ENCODE measurements at regions not wholly inside any gene's neighbourhood (a gene's known extent, or its start where the extent isn't known, plus 50 kb on each side); places are given as distances from the start of the nearest gene placed in this dataset.
"Not testable (repeated sequence)": the region's sequence is repeated elsewhere in the genome, so short reads cannot be mapped to it uniquely, and the experiment has no call there.

- in situ Hi-C loops (cut with HindIII; ENCODE audit: low pct_unique_long_range_greater_than_20kb, low sequenced_read_pairs) = no loop called here
- no peak for DNase-seq (ENCODE audit: low read depth, low spot score)
Measured at GRCh38 chr13:111483621-111483987, 163.2 kb downstream of the TEX29 start.

GRCh38 chr13:111484141-111484925 lies 163.9 kb downstream of the TEX29 start:
- DNase-seq (ENCODE audit: low read depth, low spot score) = peak; percentile 11
- in situ Hi-C loops (cut with HindIII; ENCODE audit: low pct_unique_long_range_greater_than_20kb, low sequenced_read_pairs) = no loop called here

DNA sequence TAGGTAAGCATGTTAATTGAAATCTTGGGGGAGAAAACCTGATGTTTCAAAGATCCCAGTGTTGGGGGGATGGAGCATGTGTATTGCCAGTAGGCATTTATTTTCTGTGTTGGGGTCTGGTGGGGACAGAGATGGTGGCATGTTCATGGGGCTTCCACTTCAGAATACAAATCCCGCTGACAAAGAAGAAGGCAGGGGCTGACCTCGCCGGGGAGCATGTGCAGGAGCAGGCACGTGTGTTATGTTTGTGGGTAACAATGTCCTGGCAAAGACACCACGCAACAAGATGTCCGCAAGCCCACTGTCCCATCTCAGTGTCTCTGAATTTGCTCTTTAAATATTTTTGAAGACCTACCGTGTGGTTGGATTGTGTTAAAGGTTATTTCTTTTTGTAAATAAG lies 164.5 kb downstream of the TEX29 start:
- in situ Hi-C loops (cut with HindIII; ENCODE audit: low pct_unique_long_range_greater_than_20kb, low sequenced_read_pairs) = no loop called here

DNA sequence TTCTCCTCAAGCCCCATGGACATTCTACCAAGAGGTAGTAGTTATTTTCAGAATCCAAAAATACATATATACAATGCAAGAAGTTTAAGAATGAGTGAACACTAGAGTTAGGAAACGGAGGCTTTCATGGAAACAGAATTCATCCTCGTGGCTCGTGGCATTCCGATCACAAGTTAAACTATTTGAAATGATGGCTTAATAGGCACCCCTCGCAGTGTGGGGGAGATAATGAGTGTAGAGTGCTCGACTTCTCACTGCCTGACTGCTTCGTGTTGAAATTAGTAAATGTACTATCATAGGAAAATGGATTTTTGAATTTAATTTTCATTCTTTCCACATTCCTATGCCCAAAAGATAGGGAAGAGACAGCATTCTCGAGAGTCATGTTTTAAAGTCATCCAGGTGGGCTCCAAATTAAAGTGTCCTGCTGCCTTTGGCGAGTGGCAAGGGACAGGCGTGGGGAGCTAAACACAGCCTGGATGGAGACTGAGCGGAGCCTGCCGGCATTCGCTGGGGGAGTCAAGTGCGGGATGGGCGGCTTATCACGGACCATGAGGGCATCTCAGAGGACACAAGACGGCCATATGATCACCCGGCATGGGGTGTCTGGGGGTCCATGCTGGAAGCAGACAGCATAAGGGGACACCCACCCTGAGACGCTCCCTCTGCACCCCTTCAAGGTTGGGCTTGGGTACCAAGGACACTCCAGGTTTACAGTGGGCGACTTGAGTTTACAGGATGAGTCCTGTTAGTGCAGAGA lies 165.2 kb downstream of the TEX29 start:
- no peak for DNase-seq (ENCODE audit: low read depth, low spot score)
- in situ Hi-C loops (cut with HindIII; ENCODE audit: low pct_unique_long_range_greater_than_20kb, low sequenced_read_pairs) = no loop called here

More for the DNA sequence above, 164.5 kb downstream of the TEX29 start:
- no peak for DNase-seq (ENCODE audit: low read depth, low spot score)

GRCh38 chr13:111486331-111486730 lies 165.9 kb downstream of the TEX29 start:
- in situ Hi-C loops (cut with HindIII; ENCODE audit: low pct_unique_long_range_greater_than_20kb, low sequenced_read_pairs) = no loop called here
- no peak for DNase-seq (ENCODE audit: low read depth, low spot score)

DNA sequence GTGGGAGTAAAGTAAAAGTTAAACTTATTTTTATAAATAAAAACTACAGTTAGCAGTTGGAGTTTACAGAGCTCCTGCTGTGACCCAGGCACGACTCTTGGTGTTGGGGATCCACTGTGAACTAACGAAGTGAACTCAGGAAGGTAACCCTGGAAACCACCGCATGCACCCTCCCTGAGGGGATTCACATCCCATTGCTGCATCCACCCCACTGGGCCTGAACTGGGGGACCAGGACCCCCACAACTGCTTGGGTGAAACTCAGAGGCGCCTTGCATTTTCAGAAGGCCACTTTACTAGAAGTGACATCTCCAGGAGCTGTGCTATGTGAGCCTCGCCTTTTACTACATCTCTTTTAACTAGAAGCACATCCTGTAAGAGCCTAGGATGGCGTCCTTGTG lies 166.4 kb downstream of the TEX29 start:
- in situ Hi-C loops (cut with HindIII; ENCODE audit: low pct_unique_long_range_greater_than_20kb, low sequenced_read_pairs) = no loop called here
- DNase-seq (ENCODE audit: low read depth, low spot score) = no peak

DNA sequence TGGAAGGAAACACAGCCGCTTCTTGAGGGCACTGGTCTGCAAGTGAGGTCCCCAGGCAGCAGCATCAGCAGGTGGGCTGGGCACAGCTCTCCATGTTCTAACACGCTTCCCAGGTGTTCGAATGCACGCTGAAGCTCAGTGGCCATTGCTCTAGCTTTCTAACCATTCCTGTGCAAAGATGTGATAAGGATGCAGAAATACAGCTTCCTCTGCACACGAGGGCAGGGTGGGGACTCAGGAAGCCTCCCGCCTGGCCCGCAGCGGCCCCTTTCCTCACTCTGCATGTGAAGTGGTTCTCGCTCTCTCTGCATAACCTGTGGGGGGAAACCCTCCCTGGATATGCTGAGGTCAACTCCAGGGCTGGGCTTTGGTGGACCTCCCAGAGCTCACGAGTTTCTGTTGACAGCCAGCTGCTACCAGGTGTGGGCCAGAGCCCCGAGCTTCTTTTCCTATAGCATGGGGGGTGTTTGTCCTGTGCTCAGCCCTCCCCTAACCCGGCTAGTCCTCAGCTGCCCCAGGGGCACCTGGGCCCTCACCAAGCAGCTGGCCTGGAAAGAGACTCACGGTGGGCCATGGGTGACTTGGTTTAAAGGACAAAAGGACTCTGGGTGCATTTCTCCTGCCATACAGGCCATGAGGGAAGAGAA lies 168.2 kb downstream of the TEX29 start:
- in situ Hi-C loops (cut with HindIII; ENCODE audit: low pct_unique_long_range_greater_than_20kb, low sequenced_read_pairs) = no loop called here

DNA sequence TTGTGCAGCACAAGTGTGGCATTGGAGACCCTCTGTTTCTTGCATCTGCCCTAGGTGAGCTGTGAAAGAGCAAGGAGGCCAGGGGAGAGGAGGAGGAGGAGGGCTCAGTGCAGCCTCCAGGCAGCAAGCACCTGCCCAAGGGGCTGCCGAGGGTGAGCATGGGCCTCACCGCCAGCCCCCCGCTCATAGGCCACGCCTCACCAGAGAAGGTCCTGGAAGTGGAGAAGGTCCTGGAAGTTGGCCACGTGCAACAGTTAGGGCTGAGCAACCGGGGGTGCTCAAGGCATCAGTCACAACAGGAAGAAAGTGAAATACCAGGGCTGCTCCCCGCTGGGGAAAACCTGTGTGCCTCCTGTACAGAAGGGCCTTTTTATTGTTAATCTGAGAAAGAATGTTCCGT lies 168.9 kb downstream of the TEX29 start:
- in situ Hi-C loops (cut with HindIII; ENCODE audit: low pct_unique_long_range_greater_than_20kb, low sequenced_read_pairs) = no loop called here
- no peak for DNase-seq (ENCODE audit: low read depth, low spot score)

More for the DNA sequence above, 168.2 kb downstream of the TEX29 start:
- DNase-seq (ENCODE audit: low read depth, low spot score) = no peak

- no peak for DNase-seq (ENCODE audit: low read depth, low spot score)
- in situ Hi-C loops (cut with HindIII; ENCODE audit: low pct_unique_long_range_greater_than_20kb, low sequenced_read_pairs) = no loop called here
Measured at GRCh38 chr13:111490611-111491010, 170.2 kb downstream of the TEX29 start.

- in situ Hi-C loops (cut with HindIII; ENCODE audit: low pct_unique_long_range_greater_than_20kb, low sequenced_read_pairs) = no loop called here
- no peak for DNase-seq (ENCODE audit: low read depth, low spot score)
Measured at GRCh38 chr13:111491021-111491420, 170.6 kb downstream of the TEX29 start.

DNA sequence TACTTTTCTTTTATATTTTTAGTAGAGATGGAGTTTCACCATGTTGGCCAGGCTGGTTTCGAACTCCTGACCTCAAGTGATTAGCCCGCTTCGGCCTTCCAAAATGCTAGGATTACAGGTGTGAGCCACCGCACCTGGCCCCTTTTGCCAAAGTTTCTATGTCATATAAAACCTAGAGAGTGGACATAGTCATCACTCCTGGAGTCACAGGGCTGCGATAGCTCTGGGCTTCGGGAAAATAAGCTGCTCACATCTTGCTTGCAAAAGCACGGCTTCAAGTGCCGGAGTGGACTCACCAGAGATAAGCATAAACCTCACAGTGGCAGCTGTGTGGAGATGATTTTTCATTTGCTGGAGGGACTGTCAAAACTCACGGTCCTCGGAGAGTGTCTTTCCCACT lies 171.2 kb downstream of the TEX29 start:
- no peak for DNase-seq (ENCODE audit: low read depth, low spot score)
- in situ Hi-C loops (cut with HindIII; ENCODE audit: low pct_unique_long_range_greater_than_20kb, low sequenced_read_pairs) = no loop called here

- DNase-seq (ENCODE audit: low read depth, low spot score) = no peak
- in situ Hi-C loops (cut with HindIII; ENCODE audit: low pct_unique_long_range_greater_than_20kb, low sequenced_read_pairs) = no loop called here
Measured at GRCh38 chr13:111492341-111492950, 172.0 kb downstream of the TEX29 start.

DNA sequence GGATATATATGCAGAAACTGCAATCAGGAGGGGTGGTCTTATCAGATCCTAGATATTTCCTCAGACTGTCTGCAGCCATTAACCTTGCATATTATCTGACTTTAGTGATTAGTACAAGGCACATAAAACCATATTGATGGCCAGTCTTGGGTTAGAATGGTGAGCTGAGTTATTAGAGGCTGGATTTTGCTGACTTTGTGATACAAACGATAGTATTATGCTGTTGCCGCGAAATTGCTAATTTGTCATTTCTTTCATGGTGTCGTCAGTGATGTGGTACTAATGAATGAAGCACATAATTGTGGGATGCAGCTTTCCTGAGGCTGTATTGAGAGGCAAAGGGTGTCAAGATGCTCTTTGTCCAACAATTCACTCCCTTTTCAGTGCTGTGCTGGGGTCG lies 172.5 kb downstream of the TEX29 start:
- in situ Hi-C loops (cut with HindIII; ENCODE audit: low pct_unique_long_range_greater_than_20kb, low sequenced_read_pairs) = no loop called here
- DNase-seq (ENCODE audit: low read depth, low spot score) = no peak

DNA sequence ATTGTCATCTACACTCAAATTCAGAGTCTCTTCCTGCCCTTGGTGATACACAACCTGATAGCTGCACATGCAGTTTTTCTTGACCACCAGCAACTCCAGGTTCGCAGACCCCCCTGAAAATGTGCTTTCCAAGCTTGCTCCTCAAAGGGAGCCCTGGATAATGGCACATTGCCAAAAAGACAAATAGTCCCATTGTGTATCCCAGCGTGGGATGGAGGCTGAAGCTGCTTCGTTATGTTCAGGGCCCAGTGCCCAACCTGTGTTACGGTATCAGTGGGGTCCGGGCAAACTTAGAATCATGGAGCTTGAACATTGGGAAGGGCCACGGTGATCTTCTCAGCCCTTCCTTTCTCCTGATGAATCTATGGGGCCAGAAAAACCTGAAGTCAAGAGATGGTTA lies 173.0 kb downstream of the TEX29 start:
- no peak for DNase-seq (ENCODE audit: low read depth, low spot score)
- in situ Hi-C loops (cut with HindIII; ENCODE audit: low pct_unique_long_range_greater_than_20kb, low sequenced_read_pairs) = no loop called here

- no peak for DNase-seq (ENCODE audit: low read depth, low spot score)
- in situ Hi-C loops (cut with HindIII; ENCODE audit: low pct_unique_long_range_greater_than_20kb, low sequenced_read_pairs) = no loop called here
Measured at GRCh38 chr13:111494641-111495040, 174.2 kb downstream of the TEX29 start.

DNA sequence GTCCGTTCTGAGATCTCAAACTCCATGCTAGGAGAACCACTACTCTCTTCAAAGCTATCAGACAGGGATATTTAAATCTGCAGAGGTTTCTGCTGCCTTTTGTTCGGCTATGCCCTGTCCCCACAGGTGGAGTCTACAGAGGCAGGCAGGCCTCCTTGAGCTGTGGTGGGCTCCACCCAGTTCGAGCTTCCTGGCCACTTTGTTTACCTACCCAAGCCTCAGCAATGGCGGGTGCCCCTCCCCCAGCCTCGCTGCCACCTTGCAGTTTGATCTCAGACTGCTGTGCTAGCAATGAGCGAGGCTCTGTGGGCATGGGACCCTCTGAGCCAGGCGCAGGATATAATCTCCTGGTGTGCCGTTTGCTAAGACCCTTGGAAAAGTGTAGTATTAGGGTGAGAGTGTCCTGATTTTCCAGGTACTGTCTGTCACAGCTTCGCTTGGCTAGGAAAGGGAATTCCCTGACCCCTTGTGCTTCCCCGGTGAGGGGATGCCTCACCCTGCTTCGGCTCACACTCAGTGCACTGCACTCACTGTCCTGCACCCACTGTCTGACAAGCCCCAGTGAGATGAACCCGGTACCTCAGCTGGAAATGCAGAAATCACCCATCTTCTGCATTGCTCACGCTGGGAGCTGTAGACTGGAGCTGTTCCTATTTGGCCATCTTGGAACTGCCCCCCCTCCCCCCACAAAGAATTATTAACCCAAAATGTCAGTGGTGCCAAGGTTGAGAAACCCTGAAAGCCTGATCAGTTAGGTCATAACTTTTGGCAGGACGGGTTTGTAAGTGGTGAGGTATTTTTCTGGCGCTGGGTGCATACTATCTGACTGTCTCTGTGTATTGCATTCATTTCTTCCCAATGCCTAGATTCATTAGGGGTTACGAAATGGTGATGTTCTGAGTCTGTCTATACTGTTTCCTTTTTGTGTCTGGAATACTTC lies 181.4 kb downstream of the TEX29 start:
- DNase-seq (ENCODE audit: low read depth, low spot score); in situ Hi-C loops (cut with HindIII; ENCODE audit: low pct_unique_long_range_greater_than_20kb, low sequenced_read_pairs): not testable (repeated sequence)

DNA sequence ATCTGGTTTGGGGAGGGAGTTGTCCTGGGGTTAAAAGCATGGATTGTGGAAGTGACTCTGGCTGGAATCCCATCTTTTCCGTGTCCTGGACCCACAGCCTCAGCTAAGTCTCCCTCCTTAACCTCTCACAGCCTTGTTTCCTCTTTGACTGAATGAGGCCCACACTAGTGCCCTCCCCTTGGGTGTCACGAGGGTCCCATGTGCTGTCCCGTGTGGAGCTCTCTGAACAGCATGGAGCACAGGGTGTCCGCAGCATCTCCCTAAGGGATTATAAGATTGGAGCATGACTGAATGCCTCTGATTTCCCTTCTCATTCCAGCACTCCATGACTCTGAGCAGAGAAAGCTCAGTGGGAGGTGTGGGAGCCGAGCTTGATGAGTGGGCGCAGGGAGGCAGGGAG lies 182.5 kb downstream of the TEX29 start:
- DNase-seq (ENCODE audit: low read depth, low spot score) = peak; percentile 21
- in situ Hi-C loops (cut with HindIII; ENCODE audit: low pct_unique_long_range_greater_than_20kb, low sequenced_read_pairs) = no loop called here

All from SK-MEL-5 (cell line).